Activated T-cell treated with anti-CD3 and anti-CD28 coated beads for 4 hours (primary cell): ENCODE measurements at regions not wholly inside any gene's neighbourhood (a gene's known extent, or its start where the extent isn't known, plus 50 kb on each side); places are given as distances from the start of the nearest gene placed in this dataset.
"Not testable (repeated sequence)": the region's sequence is repeated elsewhere in the genome, so short reads cannot be mapped to it uniquely, and the experiment has no call there.

ENCODE experiments used
- DNase-seq: peaks from one replicate; pipeline ENCODE4 v3.0.0-alpha.2; 2020

DNA sequence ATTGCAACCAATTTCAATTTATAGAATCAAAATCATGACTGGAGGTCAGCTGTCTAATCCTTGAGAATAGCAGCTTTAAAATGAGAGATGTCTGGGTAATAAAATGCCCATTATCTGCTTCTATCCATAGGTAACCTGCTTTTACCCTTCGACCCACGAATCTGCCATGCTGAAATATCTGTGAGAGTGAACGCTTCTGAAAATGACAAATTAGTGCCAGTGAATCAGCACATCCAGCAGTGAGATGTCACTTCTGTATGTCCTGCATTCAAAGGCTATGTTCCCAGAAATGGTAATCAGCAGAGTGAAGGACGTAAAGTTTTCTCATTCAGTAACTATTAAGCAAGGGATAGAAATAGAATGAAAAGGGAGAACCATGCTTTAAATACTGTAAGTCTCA, 532.4 kb upstream of the ITGA1 start:
- DNase-seq = no peak

DNA sequence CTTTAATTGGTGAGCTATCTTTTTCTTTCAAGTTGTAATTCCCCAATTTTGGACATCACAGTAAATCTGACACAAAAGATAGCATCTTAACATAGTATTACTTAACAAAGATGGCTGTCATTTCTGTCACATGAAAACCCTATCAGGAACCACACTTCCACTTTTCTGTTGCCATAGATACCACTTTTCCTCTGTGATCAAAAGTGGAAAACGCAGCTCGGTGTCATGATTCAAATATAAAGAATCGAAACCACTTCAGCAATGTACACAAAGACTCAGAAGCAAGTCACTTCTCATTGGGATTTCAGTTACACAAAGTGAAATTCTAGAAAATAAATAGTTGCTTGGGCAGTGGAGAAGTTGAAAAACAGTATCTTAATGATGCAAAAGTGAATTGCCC, 524.9 kb upstream of the ITGA1 start:
- DNase-seq = no peak

DNA sequence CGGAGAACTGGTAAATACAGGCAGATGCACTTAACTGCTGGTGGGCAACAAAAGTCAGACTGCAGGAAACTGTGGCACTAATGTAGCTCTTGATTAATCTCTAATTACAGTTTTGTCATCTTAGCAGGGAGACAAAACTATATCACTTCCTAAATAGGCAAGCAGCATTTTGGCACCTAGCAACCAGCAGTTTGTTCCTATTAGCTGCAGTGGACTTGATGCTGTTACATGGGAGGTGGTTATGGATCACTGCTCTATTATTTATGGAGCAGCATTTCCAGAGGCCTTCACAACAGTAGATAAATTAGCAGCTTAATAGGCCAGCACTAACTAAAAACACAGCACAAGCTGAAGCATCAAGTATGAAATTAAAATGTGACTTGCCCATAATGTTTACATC, 518.3 kb upstream of the ITGA1 start:
- no peak for DNase-seq

DNA sequence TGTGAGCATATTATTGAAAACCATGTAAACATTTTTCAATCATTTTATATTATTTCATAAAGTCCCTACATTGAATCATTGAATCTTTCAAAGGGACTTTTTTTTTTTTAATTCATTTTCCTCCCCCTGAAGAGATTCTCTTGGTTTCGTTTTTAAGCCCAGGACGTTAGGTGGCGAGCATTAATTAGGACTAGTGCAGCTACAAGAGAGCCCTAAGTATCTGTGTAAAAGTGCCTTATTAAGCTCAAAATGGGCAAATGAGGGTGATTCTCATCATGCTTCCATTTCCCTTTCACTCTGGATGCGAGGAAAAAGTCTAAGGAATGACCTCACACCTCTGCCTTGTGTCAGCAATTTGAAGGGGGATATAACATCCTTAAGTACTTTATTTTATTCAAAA, 517.9 kb upstream of the ITGA1 start:
- no peak for DNase-seq

DNA sequence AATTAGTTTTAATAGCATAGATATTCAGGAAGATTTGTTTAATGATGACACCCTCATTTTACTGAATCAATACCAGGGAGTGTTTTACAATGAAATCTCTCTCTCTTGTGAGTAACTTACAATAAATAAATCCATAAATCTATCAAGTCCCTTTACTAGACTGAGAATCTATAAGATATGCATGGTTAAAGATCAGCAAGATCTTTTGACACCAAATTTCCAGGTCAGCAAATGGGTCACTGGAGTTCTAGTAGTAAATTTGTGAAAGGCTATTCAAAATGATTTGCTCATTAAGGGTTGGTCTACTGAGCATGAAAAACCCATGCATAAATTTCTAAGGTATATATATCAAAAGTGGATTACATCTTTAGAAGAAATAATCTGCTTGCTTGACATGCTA, 512.1 kb upstream of the ITGA1 start:
- DNase-seq = no peak

DNA sequence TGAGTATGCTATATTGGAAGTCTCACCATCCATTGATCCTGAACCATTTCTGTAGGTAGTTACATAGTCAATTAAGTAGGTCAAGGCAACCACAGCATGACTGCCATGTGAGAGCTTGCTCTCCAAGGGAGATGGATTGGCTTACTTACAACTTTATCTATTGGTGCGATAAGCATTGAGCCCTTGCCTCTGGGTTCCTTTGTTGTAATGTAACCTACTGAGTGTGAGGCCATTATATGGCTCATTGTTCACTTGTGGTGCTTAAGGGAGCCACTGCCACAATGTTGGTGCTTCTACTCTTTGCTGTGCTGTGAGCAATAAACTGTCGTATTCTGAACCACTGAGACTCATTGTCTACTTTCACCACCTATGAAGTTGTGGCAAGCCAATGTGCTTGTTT, 510.6 kb upstream of the ITGA1 start:
- DNase-seq = no peak

DNA sequence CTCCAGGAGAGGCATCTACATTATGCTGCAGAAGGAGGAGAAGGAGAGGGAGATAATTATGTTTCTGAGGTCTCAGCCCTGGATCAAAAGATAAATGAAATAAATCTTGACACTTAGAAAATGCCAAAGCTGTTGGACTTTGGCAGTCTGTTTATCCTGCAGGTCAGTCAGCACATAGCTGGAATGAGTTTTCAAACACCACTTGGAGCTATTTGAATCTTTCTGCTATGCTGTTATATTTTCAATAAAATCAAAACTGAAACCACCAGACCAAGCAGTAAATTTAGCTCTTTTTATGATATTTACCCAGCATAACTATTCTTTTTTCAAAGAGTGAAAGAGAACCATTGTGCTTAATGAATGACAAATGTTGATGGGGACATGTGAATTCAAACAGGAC, 505.1 kb upstream of the ITGA1 start:
- no peak for DNase-seq

DNA sequence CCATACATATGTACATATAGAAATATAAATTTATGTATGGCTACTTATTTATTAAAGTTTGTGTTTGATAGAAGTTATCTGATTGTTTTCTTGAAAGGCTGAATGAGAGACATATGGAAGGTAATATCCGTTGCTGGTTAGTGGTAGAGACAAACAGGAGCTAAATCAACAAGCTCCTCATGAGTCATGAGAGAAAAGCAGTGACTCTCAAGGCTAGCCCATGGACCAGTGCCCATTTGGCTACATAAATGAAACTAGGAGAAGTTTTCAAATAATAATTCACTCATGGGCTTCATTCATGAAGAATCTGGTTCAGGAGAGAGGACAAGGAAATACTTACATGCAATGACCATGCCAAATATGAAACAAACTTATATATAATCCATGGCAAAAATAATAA, 504.5 kb upstream of the ITGA1 start:
- DNase-seq = no peak

DNA sequence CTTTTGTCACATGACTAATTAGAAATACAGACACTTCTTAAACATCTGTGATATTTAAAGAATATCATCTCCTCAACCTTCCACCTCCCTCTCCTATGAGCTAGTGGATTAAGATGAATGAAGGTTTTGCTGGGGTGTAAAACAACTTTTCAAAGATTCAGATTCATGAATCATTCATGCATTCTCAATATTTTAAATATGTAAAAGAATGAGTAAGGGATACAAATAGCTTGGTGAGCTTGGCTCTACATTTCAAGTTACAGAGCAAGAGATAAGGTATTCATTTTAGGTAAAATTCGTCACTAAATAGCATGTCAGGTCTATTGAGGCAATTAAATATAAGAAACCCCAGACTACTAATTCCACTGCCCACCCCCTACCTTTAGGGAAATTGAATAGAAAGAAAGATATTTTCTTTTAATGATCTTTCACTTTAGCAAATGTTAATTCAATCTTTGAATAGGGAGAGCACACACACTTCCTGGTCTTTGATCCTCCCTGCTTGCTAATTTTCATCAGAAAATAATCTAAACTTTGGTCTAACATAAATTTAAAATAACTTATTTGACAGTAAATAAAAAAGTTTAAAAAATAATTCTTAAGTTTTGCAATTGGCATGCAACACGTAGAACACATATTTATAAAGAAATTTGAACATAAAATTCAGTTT, 486.9 kb upstream of the ITGA1 start:
- DNase-seq = no peak

DNA sequence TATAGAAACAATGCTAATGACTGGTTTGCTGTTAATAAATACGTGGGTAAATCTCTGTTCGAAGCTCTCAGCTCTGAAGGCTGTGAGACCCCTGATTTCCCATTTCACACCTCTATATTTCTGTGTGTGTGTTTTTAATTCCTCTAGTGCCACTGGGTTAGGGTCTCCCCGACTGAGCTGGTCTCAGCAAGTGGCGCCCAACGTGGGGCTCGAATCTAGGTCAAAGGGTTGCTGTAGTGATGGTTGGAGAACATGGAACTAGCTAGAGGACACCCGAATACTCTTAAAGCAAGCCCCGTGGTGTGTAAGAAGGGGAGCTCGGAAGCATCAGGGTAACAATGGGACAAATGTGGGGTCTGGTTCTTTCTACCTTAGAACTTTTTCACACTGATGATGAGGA, 482.9 kb upstream of the ITGA1 start:
- not testable (repeated sequence) for DNase-seq

DNA sequence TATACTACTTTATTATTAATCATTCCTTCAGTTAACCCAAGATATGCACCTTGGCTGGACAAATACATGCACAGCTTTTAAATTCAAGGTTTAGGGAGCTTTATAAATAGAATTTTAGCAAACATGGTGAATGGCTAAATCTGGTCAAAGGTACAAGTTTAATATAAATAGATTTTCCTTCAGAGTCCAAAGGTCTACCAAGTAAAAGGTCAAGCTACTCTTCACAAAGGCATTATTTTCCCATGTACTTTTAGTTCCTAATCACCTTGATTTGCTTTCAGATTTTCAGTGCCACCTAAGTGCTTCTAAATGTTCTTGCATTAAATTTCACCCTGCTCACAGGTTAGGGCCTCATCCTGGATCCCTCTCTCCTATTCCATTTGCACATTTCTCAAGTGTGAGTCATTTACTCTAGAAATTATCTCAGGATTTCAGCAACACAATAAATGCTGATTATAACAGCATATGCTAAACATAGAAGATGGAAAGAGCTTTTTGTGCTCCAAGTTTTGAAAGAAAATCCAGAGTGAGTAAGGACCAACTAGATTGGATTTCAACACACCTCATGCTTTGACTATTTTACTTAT, 459.4 kb upstream of the ITGA1 start:
- DNase-seq = no peak

DNA sequence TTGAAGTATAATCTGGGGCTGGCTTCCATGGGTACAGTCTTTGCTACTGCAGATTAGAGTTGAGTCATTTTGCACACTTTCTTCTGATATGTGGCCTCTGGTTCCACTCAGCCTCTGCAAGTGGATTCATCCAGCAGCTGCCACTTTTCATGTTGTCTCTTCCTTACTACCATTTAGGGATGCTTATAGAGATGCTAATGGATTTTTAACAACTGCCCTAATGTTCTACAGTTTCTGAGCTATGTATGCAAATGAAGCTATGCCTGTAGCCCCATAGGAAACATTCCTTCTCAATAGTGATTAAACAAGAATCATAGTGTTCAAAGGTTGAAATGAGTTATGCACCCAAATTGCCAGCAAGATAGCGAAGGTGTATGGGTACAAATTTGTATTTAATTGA, 456.0 kb upstream of the ITGA1 start:
- DNase-seq = no peak

DNA sequence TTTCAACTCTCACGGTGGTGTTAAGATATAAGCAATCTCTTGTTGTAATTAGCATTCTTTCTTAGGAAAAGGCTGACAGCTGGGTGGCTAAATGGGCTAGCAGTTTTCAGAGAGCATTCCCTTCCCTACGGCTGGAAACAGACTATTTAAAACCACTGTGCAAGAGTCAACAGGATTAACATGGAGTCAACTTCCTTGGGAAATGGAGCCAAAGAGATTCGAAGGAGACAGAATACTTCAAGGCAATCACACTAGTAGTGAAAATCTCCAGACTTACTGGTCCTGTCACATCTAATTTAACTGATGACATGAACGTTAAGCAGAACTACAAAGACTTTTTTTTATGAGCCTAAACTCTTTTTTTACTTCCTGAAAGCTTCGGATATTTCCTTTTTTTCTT, 453.3 kb upstream of the ITGA1 start:
- no peak for DNase-seq

DNA sequence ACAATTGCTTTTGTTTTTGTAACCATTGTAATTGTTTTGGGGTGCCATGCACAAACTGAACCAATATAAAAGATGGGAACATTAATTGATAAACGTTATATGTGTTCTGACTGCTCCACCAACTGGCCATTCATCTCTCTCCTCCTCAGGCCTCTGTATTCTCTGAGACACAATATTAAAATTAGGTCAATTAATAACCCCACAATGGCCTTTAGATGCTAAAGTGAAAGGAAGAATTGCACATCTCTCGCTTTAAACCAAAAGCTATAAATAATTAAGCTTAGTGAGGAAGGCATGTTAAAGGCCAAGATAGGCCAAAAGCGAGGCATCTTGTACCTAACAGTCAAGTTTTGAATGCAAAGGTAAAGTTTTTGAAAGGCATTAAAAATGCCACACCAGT, 448.4 kb upstream of the ITGA1 start:
- DNase-seq = no peak

DNA sequence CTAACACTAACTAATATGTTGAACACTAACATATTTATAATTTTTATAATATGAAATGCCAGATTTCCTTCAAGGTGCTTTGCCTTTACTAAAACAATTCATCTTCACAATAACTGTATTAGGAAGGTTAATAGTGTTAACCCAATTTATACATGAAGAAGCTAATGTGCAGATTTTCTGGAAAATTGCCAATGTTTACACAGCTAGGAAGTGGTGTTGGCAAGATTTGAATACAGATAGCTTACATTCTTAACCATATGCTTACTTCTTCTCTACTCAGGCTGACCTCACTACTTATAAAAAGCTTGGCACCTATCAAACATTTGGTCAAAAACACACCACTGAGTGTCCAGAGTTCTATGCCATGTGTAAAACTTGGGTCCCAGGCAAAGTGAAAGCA, 445.4 kb upstream of the ITGA1 start:
- DNase-seq = no peak

DNA sequence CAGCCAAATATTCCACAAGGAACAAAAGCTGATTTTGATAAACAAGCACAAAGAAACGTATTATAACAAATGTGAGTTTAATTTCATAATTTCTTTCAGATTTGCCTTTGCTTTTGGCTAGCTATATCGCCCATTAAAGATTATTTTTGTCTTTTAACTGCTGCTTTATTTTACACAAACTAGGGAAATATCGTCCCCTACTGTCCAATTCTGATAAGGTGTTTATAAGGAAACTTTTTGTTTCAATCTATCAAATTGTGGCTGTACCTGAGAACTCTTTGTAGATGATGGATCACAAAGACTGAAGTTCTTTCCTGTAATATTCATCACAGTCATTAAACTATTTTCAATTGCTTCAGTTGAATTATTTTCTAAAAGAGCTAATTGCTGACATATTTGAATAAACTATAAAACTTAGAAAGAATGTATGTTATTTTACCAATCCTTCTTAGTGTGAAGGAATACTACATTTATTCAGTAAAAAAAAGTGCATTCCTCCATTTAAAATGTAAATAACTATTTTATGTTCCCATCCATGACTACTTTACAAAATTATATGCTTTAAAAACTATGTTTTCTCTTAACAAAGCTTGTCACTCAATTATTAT, 431.3 kb upstream of the ITGA1 start:
- DNase-seq = no peak

DNA sequence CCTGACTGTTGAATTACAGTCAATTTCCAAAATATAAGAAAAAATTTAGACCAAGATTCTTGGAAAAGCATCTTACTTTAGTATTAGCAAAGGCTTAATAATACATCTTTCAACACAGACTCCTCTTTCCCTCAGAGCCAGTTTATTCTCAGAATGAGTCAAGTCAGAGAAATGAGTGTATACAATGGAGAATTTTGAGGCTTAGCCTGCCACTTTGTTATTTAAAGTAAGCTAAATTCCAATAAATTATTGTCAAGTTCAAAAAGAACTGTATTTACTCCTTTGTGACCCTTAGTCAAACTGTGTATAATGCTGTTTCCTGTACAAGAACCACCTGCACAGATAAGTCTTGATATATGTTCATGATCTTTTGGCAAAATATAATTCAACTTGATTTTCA, 428.5 kb upstream of the ITGA1 start:
- DNase-seq = no peak

DNA sequence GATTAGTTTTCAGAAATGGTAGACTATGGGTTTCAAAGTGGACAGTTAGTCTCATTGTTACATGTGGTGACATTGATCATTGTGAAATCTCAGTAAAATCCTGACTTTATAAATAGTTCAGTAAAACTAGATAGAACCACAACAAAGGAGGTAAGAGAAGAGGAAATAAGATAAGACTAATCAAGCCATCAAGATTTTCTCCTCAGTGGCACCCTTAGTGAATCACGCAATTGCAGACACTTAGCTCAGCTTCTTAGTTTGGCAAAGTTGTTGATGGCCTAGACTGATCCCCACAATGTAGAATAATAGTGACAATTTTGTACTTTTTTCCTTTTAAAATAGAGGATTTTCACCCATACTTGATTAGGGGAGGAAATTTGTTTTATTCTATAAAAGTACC, 426.7 kb upstream of the ITGA1 start:
- no peak for DNase-seq

DNA sequence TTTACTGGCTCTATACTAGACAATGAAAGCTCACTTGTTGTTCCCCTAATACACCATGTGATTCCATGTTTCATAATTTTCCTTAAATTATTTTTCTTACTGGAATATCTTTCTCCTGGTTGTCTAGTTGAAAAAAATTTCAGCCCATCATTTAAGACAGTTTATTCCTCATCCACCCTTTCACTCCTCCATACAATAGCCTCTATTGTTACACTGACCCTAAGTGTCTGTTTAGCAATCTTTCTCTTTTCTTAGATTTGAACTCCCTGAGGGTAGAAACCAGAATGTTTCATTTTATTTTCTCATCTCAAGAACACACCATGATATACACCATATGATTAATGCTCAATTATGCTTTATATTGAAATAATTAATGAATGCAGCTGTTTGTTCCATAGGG, 413.4 kb upstream of the ITGA1 start:
- no peak for DNase-seq

DNA sequence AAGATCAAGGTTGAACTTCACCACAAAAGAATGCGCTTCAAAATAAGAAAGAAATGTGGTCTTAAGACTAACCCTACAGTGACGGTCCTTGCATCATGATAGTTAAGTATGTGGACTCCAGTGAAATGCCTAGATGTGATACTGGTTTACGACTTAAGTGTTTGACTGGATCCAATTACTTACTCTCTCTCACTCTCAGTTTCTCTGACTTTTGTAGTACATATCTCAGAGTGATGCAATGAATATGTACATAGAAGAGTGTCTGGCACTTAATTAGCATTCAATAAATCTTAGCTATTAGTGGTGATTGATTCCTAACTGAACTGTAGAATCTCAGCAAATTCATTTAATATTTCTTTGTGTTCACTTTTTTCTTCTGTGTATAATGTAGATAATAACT, 411.7 kb upstream of the ITGA1 start:
- no peak for DNase-seq

DNA sequence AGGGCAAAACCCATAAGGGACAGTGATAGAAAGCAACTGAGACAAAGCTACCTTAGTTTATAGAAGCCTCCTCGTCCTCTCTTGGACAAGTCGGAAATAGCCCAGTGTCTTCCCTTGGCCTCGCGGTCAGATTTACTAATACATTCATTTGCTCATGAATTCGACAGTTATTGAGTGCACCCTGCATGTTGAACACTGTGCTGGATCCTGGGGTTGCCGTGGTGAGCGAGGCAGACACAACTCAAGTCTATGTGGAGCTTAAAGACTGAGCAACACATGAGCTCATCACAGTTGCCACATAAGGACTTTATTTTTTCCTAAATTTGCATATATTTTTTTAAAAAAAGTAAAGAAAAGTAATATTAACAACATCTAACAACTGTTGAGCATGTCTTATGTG, 411.1 kb upstream of the ITGA1 start:
- no peak for DNase-seq

DNA sequence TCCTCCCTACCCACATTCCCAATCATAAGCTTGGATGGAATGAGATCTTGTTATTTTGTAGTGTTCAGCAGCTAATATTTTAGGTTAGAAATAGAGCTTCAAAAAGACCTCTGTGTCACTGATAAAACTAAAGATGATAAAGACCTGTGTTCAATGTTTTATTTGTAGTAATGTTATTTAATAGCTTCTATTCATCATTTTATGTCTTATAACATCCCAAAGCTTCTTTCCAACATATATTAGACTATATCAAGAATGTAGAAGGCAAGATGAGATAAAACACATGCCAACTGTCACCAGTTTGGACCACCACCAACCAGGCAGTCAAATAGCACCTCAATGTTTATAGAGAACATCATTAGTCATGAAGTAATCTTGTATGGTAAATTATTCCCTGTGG, 409.5 kb upstream of the ITGA1 start:
- DNase-seq = no peak

DNA sequence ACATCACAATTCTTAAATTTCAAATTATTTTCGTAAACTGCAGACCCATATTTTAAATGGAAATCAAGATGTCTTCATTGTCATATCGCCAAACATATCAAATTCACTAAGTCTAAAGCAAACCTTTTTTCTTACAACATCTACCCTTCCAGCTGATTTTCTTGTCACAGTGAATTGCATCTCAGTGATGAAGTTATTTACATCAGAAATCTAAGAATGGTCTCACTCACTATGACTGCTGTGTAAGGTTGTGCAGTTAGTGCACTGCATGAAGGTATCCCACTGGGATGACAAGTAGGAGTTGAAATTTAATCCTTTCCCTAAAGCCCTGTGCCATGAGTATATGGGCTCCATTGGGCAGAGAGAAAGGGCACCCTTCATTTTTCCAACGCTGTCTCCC, 399.4 kb upstream of the ITGA1 start:
- no peak for DNase-seq

DNA sequence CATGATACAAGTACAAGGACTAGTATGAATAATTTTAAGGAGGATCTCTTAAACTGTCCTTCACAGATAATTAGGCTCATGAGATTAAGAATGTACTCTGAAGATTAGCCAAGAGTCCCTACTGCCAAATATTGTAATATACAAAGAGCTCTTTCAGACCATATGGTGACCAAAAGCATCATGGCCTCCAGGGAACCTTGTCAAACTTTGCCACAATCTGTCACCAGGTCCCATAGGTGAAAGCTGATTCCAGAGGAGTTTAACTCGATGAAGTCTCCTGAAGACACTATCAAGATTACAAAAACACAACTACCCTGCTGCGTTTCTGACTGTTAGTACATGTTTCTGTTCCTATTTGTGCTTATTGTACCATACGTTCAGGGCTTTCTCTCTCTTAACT, 395.4 kb upstream of the ITGA1 start:
- DNase-seq = no peak

DNA sequence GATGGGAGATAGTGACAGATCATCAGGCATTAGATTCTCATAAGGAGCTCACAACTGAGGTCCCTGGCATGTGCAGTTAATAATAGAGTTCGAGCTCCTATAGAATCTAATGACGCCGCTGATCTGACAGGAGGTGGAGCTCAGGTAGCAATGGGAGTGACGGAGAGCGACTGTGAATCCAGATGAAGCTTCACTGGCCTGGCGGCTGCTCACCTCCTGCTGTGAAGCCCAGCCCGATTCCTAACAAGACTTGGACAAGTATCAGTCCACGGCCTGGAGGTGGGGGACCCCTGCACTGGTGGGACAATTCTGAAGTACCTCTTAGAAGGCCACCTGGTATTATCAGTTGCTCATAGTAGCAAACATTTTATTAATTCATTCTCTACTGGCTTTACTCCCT, 377.9 kb upstream of the ITGA1 start:
- DNase-seq = no peak
